Cardiac fibroblast (primary cell): ENCODE measurements at regions not wholly inside any gene's neighbourhood (a gene's known extent, or its start where the extent isn't known, plus 50 kb on each side); places are given as distances from the start of the nearest gene placed in this dataset.

Source experiments
- DNase-seq, 2 donors: peaks; one replicate each; pipeline versions ENCODE4 v3.0.0 to v3.0.0-alpha.2; 2010; ENCODE audit warnings: low read depth in 2 of 2
- H3K4me3 ChIP-seq, 2 donors: replicated peaks in 1 of 2; 1 replicate in 1 of 2; 2 replicates in 1 of 2; pipeline ENCODE4 v1.5.1; 2011; ENCODE audit warnings: low read depth in 2 of 2, low read length in 2 of 2, mild to moderate bottlenecking in 2 of 2, moderate library complexity in 1 of 2
- TF ChIP-seq, protein P1 (sequence below): IDR thresholded peaks from one replicate; pipeline ENCODE4 v1.5.1; 2011; ENCODE audit warnings: low read depth, mild to moderate bottlenecking, low read length, inconsistent platforms

DNA sequence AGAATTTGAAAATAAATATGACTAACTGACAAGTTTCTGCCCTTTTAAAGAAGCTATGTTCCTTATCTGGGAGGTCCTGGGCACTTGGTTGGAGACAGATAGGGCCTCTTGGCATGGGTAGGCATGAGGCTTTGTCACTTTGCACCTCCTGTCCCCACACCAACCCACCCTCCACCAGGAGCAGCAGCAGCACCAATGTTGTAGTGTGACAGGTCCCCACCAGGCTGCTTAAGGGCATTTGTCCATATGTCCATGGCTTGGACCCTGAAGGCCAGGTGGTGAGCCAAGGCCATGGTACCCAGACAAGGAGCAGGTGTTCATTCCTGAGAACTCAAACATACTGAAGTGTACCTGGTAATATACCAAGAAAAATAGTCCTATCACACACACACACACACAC lies 629.1 kb downstream of the ACTR3B start:
- no peak overlapping the region for H3K4me3 ChIP-seq
- TF ChIP-seq, protein P1, sequence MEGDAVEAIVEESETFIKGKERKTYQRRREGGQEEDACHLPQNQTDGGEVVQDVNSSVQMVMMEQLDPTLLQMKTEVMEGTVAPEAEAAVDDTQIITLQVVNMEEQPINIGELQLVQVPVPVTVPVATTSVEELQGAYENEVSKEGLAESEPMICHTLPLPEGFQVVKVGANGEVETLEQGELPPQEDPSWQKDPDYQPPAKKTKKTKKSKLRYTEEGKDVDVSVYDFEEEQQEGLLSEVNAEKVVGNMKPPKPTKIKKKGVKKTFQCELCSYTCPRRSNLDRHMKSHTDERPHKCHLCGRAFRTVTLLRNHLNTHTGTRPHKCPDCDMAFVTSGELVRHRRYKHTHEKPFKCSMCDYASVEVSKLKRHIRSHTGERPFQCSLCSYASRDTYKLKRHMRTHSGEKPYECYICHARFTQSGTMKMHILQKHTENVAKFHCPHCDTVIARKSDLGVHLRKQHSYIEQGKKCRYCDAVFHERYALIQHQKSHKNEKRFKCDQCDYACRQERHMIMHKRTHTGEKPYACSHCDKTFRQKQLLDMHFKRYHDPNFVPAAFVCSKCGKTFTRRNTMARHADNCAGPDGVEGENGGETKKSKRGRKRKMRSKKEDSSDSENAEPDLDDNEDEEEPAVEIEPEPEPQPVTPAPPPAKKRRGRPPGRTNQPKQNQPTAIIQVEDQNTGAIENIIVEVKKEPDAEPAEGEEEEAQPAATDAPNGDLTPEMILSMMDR, result no peak
- no peak for DNase-seq

DNA sequence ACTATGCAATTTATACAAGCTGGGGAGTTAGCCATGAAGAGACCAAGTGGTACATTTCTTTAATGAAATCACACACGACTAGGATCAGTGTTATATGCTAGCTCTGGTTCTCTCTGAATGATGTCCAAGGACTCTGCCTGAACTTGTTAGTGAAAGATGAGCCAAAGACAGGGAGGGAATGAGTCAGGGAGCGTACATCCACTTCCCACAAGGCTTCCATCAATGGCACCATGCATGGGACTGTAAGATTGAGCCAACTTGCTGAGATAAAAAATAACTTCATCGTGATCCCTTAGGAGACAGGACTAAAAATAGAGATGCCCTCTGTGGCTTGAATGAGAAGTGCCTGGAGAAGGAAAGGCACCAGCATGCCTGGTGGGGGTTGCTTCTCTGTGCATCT lies 629.7 kb downstream of the ACTR3B start:
- H3K4me3 ChIP-seq, result no peak overlapping the region
- no peak for DNase-seq
- TF ChIP-seq, protein P1, result no peak

DNA sequence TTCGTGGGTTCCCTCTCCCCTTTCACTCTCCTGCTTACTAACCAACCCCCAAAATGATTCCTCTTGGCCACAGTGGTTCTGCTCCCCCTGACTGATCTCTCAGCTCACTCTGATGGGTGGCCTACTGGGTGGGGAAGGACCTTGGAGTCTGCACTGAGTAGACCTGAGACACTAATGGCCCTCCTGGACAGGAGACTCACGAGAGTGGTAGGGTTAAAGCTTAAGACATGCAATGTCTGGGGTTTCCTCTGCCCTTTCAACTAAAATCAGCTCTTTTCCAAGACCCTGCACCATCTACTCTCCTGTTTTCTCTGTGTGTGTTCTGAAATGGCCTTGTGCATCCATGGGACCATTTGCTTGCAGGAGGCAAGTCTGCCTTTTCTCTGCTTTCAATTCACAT lies 631.4 kb downstream of the ACTR3B start:
- no peak for DNase-seq
- TF ChIP-seq, protein P1, result no peak
- no peak overlapping the region for H3K4me3 ChIP-seq

DNA sequence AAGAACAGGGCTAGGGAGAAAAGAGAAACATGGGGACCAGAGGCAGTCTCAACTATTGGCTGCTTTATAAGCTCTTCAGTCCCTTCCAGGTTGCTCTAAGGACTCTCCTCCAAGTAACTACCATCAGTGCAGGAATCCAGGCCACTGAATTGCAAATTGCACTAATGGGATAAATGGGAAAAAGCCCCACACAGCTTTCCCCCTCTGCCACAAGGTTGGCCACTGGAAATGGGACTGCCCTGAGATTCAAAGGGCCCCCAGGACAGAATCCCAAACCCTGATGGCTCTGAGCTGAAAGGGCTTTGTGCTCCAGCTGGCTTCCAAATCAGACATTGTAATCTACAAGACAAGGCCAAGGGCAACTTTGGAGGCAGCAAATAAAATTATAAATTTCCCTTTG lies 633.2 kb downstream of the ACTR3B start:
- no peak overlapping the region for H3K4me3 ChIP-seq
- TF ChIP-seq, protein P1, result no peak
- no peak for DNase-seq

GRCh38 chr7:153393666-153394065 lies 634.1 kb downstream of the ACTR3B start:
- H3K4me3 ChIP-seq, result no peak overlapping the region
- TF ChIP-seq, protein P1, result no peak
- DNase-seq, result no peak

DNA sequence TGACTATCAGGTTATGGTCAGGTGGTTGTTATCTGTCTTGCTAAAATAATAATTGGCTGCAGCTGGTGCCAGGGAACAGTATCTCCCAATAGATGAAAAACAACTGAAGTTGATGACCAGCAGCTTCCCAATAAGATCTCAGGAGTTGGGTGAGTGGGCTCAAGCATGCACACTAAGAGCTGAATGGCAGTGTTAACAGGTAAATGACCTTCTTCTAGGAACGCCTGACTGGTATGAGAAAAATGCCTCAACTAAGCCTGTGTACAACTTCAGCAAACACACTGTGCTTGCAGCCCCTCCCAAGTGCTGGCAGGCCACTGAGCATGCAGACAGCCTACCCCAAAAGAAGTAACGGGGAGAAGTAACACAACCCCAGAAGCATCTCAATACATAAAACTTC lies 636.9 kb downstream of the ACTR3B start:
- no peak overlapping the region for H3K4me3 ChIP-seq
- no peak for DNase-seq
- TF ChIP-seq, protein P1, result no peak

GRCh38 chr7:153397459-153397858 lies 637.9 kb downstream of the ACTR3B start:
- no peak for DNase-seq
- H3K4me3 ChIP-seq, result no peak overlapping the region
- TF ChIP-seq, protein P1, result no peak
